Subcutaneous abdominal adipose tissue (tissue), 5 donors: ENCODE measurements at regions not wholly inside any gene's neighbourhood (a gene's known extent, or its start where the extent isn't known, plus 50 kb on each side); places are given as distances from the start of the nearest gene placed in this dataset.

Experiments used
- H3K27ac ChIP-seq: one replicate; pipeline ENCODE4 v1.7.0; 2013; ENCODE audit warnings: low read depth, mild to moderate bottlenecking, inconsistent platforms, low read length, moderate library complexity
- H3K27me3 ChIP-seq, 5 donors: one replicate each; pipeline ENCODE4 v1.7.0; 2013; ENCODE audit warnings: low read length in 5 of 5, inconsistent platforms in 1 of 5; ENCODE audit not compliant: control insufficient read depth in 5 of 5, insufficient read depth in 4 of 5
- H3K36me3 ChIP-seq, 5 donors: one replicate each; pipeline ENCODE4 v1.7.0; 2013; ENCODE audit warnings: low read length in 5 of 5; ENCODE audit not compliant: control insufficient read depth in 5 of 5, insufficient read depth in 5 of 5
- H3K4me1 ChIP-seq, 5 donors: one replicate each; pipeline ENCODE4 v1.7.0; 2013; ENCODE audit warnings: low read length in 5 of 5, mild to moderate bottlenecking in 3 of 5, moderate library complexity in 1 of 5; ENCODE audit not compliant: control insufficient read depth in 5 of 5, insufficient read depth in 5 of 5
- H3K4me3 ChIP-seq, 5 donors: one replicate each; pipeline ENCODE4 v1.7.0; 2013; ENCODE audit warnings: low read length in 5 of 5, low read depth in 1 of 5
- H3K9ac ChIP-seq, 5 donors: one replicate each; pipeline ENCODE4 v1.7.0; 2013; ENCODE audit warnings: low read length in 5 of 5, mild to moderate bottlenecking in 4 of 5, moderate library complexity in 3 of 5
- H3K9me3 ChIP-seq, 5 donors: one replicate each; pipeline ENCODE4 v1.7.0; 2013; ENCODE audit warnings: low read length in 5 of 5; ENCODE audit not compliant: control insufficient read depth in 5 of 5
- donor health status: healthy.
- donor health status: healthy.
- donor health status: healthy.
- donor health status: healthy.
- donor health status: healthy.

GRCh38 chr1:228853191-228853590 lies 117.9 kb downstream of the RHOU start:
- Histone ChIP-seq H3K9ac (no peak overlapping the region), H3K4me1 (no peaks in the 10 kb centered on the region), H3K36me3 (no peaks in the 10 kb centered on the region), H3K27ac (no peak overlapping the region), H3K9me3 (peaks cover 0 to 6% (median 0%) of the 10 kb centered on the region in 5 donors), H3K4me3 (no peak overlapping the region), H3K27me3 (peaks cover 0 to 2% (median 0%) of the 10 kb centered on the region in 5 donors)

- Histone ChIP-seq H3K27ac (no peak overlapping the region), H3K36me3 (no peaks in the 10 kb centered on the region), H3K9ac (no peak overlapping the region), H3K4me3 (no peak overlapping the region), H3K27me3 (peaks cover 0 to 2% (median 0%) of the 10 kb centered on the region in 5 donors), H3K4me1 (no peaks in the 10 kb centered on the region), H3K9me3 (peaks cover 0 to 6% (median 0%) of the 10 kb centered on the region in 5 donors)
Measured at GRCh38 chr1:228853637-228854036, 118.4 kb downstream of the RHOU start.

GRCh38 chr1:228854907-228855306 lies 119.6 kb downstream of the RHOU start:
- peaks cover 0 to 2% (median 0%) of the 10 kb centered on the region in 5 donors for H3K27me3 ChIP-seq
- H3K4me3 ChIP-seq = no peak overlapping the region
- H3K4me1 ChIP-seq = no peaks in the 10 kb centered on the region
- H3K27ac ChIP-seq = no peak overlapping the region
- H3K36me3 ChIP-seq = no peaks in the 10 kb centered on the region
- H3K9ac ChIP-seq = no peak overlapping the region
- H3K9me3 ChIP-seq = peaks cover 0 to 6% (median 0%) of the 10 kb centered on the region in 5 donors

GRCh38 chr1:228857611-228858010 lies 122.3 kb downstream of the RHOU start:
- no peak overlapping the region for H3K9ac ChIP-seq
- no peaks in the 10 kb centered on the region for H3K36me3 ChIP-seq
- H3K27me3 ChIP-seq = peaks cover 0 to 5% (median under 1%) of the 10 kb centered on the region in 5 donors
- H3K4me1 ChIP-seq = peaks cover 0 to 9% (median 6%) of the 10 kb centered on the region in 5 donors
- H3K27ac ChIP-seq = no peak overlapping the region
- H3K4me3 ChIP-seq = no peak overlapping the region
- H3K9me3 ChIP-seq = peaks cover 0 to 6% (median 0%) of the 10 kb centered on the region in 5 donors

GRCh38 chr1:228860911-228861831 lies 125.9 kb downstream of the RHOU start:
- no peak overlapping the region for H3K27ac ChIP-seq

GRCh38 chr1:228861832-228862180 lies 126.5 kb downstream of the RHOU start:
- no peak overlapping the region for H3K27ac ChIP-seq
- no peaks in the 10 kb centered on the region for H3K36me3 ChIP-seq
- H3K4me1 ChIP-seq = peaks cover 0 to 21% (median 7%) of the 10 kb centered on the region in 5 donors
- peaks cover 0 to 7% (median 0%) of the 10 kb centered on the region in 5 donors for H3K27me3 ChIP-seq
- H3K9ac ChIP-seq = no peak overlapping the region
- H3K4me3 ChIP-seq = no peak overlapping the region
- no peaks in the 10 kb centered on the region for H3K9me3 ChIP-seq

More at GRCh38 chr1:228860911-228861831, 125.9 kb downstream of the RHOU start:
- Histone ChIP-seq H3K9me3 (no peaks in the 10 kb centered on the region), H3K36me3 (no peaks in the 10 kb centered on the region), H3K4me1 (peaks cover 0 to 21% (median 6%) of the 10 kb centered on the region in 5 donors), H3K27me3 (peaks cover 0 to 7% (median 0%) of the 10 kb centered on the region in 5 donors), H3K4me3 (no peak overlapping the region), H3K9ac (no peak overlapping the region)

GRCh38 chr1:228862542-228863505 lies 127.5 kb downstream of the RHOU start:
- peaks cover 0 to 7% (median 0%) of the 10 kb centered on the region in 5 donors for H3K27me3 ChIP-seq
- H3K27ac ChIP-seq = no peak overlapping the region
- H3K9ac ChIP-seq = no peak overlapping the region
- no peaks in the 10 kb centered on the region for H3K9me3 ChIP-seq
- peaks cover 0 to 21% (median 7%) of the 10 kb centered on the region in 5 donors for H3K4me1 ChIP-seq
- no peak overlapping the region for H3K4me3 ChIP-seq
- no peaks in the 10 kb centered on the region for H3K36me3 ChIP-seq

- peaks cover 0 to 9% (median 0%) of the 10 kb centered on the region in 5 donors for H3K27me3 ChIP-seq
- H3K27ac ChIP-seq = no peak overlapping the region
- no peaks in the 10 kb centered on the region for H3K9me3 ChIP-seq
- H3K9ac ChIP-seq = no peak overlapping the region
- H3K4me3 ChIP-seq = no peak overlapping the region
- peaks cover 0 to 21% (median 7%) of the 10 kb centered on the region in 5 donors for H3K4me1 ChIP-seq
- H3K36me3 ChIP-seq = no peaks in the 10 kb centered on the region
Measured at GRCh38 chr1:228863776-228864175, 128.5 kb downstream of the RHOU start.

- Histone ChIP-seq H3K9ac (no peak overlapping the region), H3K9me3 (no peaks in the 10 kb centered on the region), H3K4me3 (no peak overlapping the region), H3K4me1 (peaks cover 0 to 21% (median 7%) of the 10 kb centered on the region in 5 donors), H3K27me3 (peaks cover 0 to 9% (median 0%) of the 10 kb centered on the region in 5 donors), H3K27ac (no peak overlapping the region), H3K36me3 (no peaks in the 10 kb centered on the region)
Measured at GRCh38 chr1:228865627-228866330, 130.5 kb downstream of the RHOU start.
